GM03348 (cell line): ENCODE measurements at regions not wholly inside any gene's neighbourhood (a gene's known extent, or its start where the extent isn't known, plus 50 kb on each side); places are given as distances from the start of the nearest gene placed in this dataset.
"Not testable (repeated sequence)": the region's sequence is repeated elsewhere in the genome, so short reads cannot be mapped to it uniquely, and the experiment has no call there.

Source experiments
- DNase-seq: peaks from one replicate; pipeline ENCODE4 v3.0.0; 2012; ENCODE audit warnings: low spot score

- no peak for DNase-seq
Measured at GRCh38 chr3:78256123-78256522, 1216.2 kb downstream of the ROBO2 start.

- no peak for DNase-seq
Measured at GRCh38 chr3:78257951-78258530, 1218.1 kb downstream of the ROBO2 start.

GRCh38 chr3:78258798-78259197, 1218.9 kb downstream of the ROBO2 start:
- peak; percentile 52 for DNase-seq

DNA sequence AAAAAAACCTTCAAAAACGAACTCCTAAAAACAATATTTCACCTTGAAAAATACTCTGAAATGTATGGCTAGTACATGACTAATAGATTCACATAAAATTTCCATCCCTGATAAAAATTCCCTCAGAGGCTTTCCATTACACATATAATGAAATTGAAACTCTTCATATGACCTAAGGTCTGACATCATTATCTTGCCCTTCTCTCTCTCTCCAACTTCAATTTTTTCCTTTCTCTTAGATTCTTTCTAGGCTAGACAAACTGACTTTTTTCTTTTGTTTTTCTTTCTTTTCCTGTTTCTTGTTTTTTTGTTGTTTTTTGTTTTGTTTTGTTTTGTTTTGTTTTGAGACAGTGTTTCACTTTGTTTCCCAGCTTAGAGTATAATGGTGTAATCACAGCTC, 1220.5 kb downstream of the ROBO2 start:
- no peak for DNase-seq

DNA sequence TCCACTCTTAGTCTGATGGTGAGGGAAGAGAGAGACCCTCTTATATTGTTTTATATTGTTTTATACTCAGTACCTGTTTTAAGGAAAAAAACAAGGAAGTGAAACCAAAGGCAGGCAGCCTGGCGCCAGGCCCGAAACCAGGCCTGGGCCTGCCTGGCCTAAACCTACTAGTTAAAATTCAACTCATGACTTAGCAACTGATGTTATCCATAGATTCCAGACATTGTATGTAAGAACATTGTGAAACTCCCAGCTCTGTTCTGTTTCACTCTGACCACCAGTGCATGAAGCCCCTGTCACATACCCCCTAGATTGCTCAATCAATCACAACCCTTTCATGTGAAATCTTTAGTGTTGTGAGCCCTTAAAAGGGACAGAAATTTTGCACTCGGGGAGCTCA, 1226.7 kb downstream of the ROBO2 start:
- not testable (repeated sequence) for DNase-seq

DNA sequence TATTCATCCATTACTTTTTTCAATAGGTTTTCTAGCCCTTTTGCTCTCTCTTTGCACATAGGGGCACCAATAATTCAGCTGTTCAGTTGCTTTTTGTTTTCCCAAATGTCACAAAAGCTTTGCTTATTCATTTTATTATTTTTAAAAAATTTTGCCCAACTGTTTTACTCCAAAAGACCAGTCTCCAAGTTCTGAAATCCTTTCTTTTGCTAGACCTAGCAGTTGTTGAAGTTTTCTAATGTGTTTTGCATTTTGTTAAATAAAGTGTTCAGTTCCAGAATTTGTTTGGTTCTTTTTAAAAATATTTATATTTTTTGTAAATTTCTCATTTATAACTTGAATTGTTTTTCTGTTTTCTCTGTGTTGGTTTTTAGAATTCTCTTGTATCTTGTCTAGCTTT, 1227.3 kb downstream of the ROBO2 start:
- no peak for DNase-seq

DNA sequence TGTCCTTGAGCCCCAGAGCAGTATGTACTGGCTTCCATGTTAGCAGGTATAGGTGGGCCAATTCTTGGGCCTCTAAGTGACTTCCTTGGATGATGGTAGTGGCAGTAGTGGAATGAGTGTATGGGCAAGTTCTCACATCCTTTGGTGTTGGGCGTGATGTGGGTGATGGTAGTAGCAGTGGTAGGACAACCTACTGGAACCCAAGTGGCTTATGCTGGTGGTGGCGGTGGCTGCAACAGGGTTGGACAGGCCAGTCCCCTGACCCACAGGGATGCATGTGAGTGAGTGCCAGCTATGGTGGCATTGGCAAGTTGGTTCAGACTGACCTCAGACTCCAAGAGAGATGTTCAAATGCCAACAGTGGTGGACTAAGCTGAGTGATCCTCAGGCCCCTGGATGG, 1228.2 kb downstream of the ROBO2 start:
- DNase-seq = no peak

DNA sequence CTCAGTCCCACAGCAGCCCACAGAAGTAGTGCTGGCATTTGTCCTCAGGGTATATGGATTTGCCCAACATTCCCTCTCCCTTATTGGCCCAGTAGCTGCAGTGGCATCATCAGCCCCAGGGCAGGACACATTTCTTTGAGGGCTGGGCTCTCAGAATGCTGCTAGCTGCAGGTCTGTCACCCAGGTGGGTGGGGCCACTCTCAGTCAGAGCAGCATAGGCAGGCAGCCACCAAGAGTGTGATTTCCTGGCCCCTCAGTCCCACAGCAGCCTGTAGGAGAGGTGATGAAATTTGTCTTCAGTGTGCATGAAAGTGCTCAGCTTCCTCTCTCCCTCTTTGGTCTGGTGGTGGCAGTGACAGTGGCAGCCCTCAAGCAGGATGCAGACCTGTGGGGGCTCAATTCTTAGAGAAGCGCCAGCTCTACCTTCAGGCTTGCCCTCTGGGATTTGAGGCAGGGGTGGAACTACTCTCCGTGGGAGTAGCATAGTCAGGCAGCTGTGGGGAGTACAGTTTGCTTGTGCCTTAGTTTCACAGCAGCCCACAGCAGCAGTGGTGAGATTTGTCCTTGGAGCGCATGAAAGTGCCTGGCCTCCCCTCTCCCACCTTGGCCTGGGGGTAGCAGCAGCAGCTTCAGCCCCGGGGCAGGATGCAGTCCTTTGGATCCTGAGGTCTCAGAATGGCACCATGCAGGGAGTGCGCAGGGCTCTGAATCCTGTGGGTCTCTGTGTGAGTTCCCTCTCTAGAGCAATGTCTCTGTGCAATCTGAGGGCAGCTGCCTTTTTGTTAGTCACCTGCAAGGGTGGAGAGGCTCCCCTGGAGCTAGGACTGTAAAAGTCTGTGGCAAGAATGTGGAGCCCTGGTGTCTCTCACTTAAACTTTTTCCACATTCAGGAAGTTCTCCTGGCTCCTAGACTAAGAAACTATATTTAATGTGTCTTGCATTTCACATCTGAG, 1229.1 kb downstream of the ROBO2 start:
- DNase-seq = no peak

DNA sequence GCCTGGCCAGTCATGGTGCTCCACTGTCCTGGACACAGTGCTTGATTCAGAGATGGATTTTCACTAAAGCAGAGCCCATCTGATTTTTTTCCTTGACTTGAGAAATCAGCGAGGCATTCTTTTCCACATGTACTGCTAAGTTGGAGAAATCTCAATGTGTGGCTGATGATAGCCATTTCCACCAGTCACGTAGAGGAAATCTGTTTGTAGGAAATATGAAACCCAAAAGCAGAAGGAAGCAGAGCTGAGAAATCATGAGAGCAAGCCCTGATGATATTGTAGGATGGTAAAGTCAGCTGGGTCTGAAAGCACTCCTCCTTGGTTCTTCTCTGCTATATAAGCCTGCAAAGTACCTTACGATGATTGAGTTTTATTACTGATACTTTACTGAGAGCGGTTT, 1233.4 kb downstream of the ROBO2 start:
- DNase-seq = no peak

- no peak for DNase-seq
Measured at GRCh38 chr3:78274475-78275065, 1234.7 kb downstream of the ROBO2 start.

DNA sequence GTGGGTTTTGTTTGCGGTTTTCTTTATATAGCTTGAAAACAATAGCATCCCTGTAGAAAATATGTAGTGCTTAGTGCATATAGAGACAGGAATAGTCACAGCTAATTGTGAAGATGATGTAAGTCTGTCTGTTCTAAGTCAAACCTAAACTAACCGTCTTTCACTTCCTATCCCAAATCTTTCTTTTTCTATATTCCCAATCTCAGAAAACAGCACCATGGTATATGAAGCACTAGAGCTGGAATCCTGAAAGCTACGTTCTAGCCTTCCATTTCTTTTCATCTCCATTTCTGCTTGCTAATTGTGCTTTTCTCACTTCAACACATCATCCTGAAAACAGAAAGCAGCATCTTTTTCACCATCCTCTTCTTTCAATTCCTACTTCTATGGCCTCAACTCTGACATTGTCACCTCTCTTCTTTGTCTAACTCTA, 1235.5 kb downstream of the ROBO2 start:
- DNase-seq = no peak

- DNase-seq = no peak
Measured at GRCh38 chr3:78277220-78277619, 1237.3 kb downstream of the ROBO2 start.

DNA sequence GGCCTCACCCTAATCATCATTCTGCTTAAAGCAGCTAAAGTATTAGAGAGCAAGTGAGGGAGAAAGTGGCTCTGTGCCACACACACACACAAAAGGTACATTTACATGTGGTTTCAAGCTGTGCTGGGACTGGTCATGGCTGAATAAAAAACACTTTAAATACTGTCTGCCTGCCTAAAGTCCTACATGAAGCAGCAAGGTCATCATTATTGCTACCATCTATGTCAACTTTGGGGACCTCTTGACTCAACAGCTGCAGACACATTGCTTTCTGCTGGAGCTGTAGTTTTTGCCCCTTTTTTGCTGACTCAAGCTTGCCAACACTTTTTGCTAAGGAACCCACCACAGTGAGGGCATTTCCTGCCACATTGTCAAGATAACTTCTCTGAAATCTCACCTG, 1237.9 kb downstream of the ROBO2 start:
- DNase-seq = no peak

GRCh38 chr3:78279091-78279490, 1239.2 kb downstream of the ROBO2 start:
- DNase-seq = no peak

DNA sequence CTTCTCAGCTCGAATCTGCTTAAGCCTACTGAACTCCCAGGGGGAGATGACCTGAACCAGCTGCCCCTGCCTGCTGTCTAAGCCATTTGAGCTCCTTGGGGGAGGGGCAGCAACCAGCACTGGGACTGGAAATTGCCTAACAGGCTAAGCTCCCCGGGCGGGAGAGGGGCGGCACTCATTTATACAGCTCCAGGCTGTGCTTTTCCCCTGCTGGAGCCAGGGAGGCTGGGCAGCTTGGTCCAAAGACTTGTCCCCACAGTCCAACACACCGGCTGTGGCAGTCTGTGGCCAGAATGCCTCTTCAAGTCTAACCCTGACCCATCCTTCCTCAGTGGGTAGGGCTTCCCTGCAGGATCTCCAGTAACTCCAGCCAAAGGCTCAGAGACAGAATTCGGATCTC, 1241.5 kb downstream of the ROBO2 start:
- DNase-seq = no peak

DNA sequence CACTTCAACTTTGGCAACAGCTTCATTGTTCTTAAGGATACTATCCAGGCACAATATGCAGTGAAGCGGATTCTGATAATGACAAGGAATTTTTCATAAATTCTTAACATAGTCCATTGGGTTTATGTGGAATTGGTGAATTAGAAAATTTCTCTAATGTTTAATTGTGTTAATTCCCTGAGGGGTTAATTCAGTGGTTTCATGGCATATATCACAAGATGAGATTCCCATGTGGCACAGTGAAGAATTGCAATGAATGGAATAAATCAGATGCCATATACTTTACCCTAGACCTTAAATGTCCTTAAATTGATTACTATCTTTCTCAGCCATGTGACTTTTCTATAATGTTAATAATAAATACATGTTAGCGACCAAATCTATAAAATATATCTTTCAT, 1244.1 kb downstream of the ROBO2 start:
- no peak for DNase-seq

GRCh38 chr3:78285032-78285728, 1245.3 kb downstream of the ROBO2 start:
- no peak for DNase-seq

DNA sequence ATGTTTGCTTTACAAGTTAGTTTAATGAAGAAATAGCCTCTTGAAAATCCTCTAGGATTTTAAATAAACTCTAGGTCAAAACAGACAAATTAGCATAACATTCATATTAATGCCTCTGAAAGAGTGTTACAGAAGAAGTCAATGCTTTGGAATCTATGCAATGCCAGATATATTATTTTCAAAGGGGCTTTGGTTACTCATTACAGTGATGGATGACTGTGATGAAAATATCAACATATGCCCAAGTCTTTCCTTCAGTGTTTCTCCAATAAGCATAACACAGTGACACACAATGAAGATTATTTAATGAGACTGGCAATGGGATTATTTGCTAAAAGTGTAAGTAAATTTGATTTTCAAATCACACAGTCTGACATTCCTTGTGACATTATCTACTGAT, 1247.2 kb downstream of the ROBO2 start:
- no peak for DNase-seq

DNA sequence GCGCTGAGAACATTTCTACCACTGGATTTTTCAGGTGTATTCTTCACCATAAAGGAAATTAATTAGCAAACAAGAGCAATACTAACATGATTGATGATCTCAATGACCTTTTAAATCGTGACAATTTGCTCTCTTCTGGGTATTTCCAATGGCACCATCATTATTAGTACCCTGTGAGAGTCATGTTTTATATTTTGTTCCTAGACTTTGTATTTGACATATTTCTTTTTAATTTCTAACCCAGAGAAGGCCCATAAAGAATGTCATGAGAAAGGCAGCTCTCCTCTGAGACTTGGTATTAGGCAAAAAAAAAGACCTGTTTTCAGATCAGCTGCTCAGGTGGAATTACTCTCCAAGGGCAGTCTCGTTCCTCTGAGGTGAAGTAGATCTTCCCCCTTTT, 1253.4 kb downstream of the ROBO2 start:
- no peak for DNase-seq

DNA sequence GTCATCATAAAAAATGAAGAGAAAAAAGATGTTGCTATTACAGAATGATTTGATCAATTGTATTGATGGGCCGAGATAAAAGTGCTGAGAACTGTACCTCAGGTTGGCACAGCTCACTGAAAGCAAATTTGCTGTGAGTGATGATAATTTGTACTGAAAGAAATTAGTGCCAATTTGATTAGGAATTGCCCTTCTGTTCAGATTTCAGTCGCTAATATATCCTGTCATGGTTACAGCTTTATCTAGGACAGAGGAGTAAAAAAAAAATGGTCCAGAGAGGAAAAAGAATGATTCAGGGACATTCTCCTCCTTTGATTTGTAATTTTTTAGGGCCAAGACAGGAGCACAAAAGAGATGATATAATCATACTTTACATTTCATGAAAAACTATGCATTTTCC, 1264.2 kb downstream of the ROBO2 start:
- DNase-seq = no peak

DNA sequence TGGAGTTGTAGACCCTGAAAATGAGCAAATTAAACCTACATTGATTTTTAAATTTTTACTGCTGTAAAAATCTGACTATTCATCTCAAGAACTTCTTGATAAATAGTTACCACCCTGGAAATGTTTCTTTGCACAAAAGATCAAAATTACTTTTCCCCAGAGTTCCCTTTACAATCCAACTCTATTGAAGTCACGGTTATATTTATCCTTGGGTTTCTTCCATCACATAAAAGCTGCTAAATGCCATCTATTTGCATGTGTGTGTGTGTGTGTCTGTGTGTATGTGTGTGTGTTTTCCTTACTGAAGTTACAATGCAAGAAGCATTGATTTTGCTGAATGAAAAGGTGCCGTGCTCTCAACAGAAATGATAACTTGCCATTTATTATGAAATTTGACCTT, 1273.0 kb downstream of the ROBO2 start:
- no peak for DNase-seq

DNA sequence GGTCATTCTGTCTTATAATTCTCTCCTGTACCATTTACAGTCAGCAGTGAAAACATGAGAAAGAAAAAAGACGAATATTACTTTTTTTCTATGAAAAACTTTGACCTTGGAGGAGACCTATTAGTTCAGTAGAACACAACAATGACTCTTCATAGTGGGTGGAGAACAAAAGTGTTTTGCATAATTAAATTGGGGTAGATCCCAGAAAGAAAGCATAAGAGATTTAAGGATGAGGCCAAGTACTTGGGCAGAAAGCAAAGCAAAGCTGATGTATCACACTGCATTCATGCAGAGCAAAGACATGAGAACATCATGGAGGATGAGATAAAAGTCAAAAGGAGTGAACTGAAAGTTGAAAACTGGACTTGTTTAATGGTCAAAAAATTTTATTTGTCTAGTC, 1273.4 kb downstream of the ROBO2 start:
- no peak for DNase-seq

DNA sequence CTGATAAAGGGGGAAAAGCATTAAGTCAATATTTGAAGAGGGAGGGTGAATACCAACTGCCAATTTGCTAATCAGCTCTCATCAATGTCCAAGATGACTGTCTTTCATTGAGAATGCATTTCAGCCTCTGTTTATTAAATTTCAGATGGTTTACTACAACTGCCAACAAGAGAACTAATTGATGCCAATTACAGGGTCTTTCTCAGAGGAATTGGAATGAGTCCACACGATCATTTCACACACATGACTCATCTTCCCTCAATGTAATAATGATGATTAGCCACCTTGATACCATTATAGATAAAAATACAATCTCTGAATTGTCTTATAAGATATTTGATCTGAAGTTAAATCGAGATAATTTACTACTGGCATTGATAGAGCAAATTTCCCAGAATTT, 1274.4 kb downstream of the ROBO2 start:
- DNase-seq = no peak
